Gastrocnemius medialis (tissue), 4 donors: ENCODE measurements at regions not wholly inside any gene's neighbourhood (a gene's known extent, or its start where the extent isn't known, plus 50 kb on each side); places are given as distances from the start of the nearest gene placed in this dataset.

ENCODE experiments used
- POLR2A ChIP-seq, 2 donors: fragments of 450-650 bp; IDR thresholded peaks; one replicate each; pipeline ENCODE4 v1.6.1; 2017; ENCODE audit warnings: antibody characterized with exemption in 2 of 2, mild to moderate bottlenecking in 2 of 2, moderate library complexity in 2 of 2
- TF ChIP-seq, protein P1 (sequence below), 5 experiments: fragments of 450-650 bp in 3 of 5; fragments of 200-600 bp in 2 of 5; sonication (generic) in 2 of 5; IDR thresholded peaks in 4 of 5; conservative IDR thresholded peaks in 1 of 5; 1 replicate in 4 of 5; 2 replicates in 1 of 5; pipeline ENCODE4 v1.5.1; 2016 to 2019; ENCODE audit warnings: antibody characterized with exemption in 5 of 5, mild to moderate bottlenecking in 3 of 5, moderate library complexity in 3 of 5

DNA sequence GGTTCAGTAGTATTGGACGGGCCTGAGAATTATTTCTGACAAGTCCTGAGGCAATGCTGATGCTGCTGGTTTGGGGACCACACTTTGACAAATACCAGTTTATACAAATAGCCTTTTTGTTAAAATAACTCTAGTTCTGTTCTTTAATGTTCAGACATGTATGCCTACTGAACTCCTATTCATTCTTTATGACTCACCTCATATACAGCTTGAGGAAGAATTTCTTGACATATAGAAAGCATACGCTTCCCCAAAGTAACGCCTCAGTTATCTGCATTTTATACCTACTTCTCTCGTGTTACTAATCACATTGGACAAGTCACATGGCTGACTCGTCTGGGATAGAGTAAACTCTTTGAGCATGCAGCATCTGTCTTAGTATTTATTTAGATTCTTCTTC lies 145.4 kb upstream of the GOLIM4 start:
- TF ChIP-seq, protein P1, sequence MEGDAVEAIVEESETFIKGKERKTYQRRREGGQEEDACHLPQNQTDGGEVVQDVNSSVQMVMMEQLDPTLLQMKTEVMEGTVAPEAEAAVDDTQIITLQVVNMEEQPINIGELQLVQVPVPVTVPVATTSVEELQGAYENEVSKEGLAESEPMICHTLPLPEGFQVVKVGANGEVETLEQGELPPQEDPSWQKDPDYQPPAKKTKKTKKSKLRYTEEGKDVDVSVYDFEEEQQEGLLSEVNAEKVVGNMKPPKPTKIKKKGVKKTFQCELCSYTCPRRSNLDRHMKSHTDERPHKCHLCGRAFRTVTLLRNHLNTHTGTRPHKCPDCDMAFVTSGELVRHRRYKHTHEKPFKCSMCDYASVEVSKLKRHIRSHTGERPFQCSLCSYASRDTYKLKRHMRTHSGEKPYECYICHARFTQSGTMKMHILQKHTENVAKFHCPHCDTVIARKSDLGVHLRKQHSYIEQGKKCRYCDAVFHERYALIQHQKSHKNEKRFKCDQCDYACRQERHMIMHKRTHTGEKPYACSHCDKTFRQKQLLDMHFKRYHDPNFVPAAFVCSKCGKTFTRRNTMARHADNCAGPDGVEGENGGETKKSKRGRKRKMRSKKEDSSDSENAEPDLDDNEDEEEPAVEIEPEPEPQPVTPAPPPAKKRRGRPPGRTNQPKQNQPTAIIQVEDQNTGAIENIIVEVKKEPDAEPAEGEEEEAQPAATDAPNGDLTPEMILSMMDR (IDR thresholded peaks at IDR 0.05 in 4 of 5, conservative IDR thresholded peaks at IDR 0.05 in 1 of 5) = no peak
- no peak for TF ChIP-seq POLR2A (IDR thresholded peaks at IDR 0.05)
